Esophagus muscularis mucosa (tissue), 4 donors: ENCODE measurements at regions not wholly inside any gene's neighbourhood (a gene's known extent, or its start where the extent isn't known, plus 50 kb on each side); places are given as distances from the start of the nearest gene placed in this dataset.

Experiments used
- DNase-seq: peaks from one replicate; pipeline ENCODE4 v3.0.0-alpha.2; 2017; ENCODE audit errors: extremely low spot score
- H3K27ac ChIP-seq, 4 donors: fragments of 200-600 bp; sonication (generic); replicated peaks in 1 of 4; 1 replicate in 3 of 4; 2 replicates in 1 of 4; pipeline ENCODE4 v1.5.1; 2016 to 2019; ENCODE audit warnings: mild to moderate bottlenecking in 1 of 4
- H3K27me3 ChIP-seq, 4 donors: fragments of 200-600 bp; sonication (generic); one replicate each; pipeline versions ENCODE4 v1.5.1 to v1.6.0; 2016 to 2019
- H3K36me3 ChIP-seq, 4 donors: fragments of 200-600 bp; sonication (generic); one replicate each; pipeline ENCODE4 v1.5.1; 2016 to 2019
- H3K4me1 ChIP-seq, 4 donors: fragments of 200-600 bp; sonication (generic); one replicate each; pipeline ENCODE4 v1.5.1; 2016 to 2019
- H3K4me3 ChIP-seq, 4 donors: fragments of 200-600 bp; sonication (generic); 1 replicate in 2 of 4; 2 replicates in 2 of 4; pipeline ENCODE4 v1.5.1; 2016 to 2019; ENCODE audit warnings: mild to moderate bottlenecking in 4 of 4, moderate library complexity in 1 of 4
- H3K9me3 ChIP-seq, 4 donors: fragments of 200-600 bp; sonication (generic); 1 replicate in 3 of 4; 2 replicates in 1 of 4; pipeline ENCODE4 v1.5.1; 2016 to 2019
- EP300 ChIP-seq: sonication (generic); formaldehyde crosslinking; IDR thresholded peaks from one replicate; pipeline ENCODE4 v1.6.1; 2017; ENCODE audit warnings: antibody characterized with exemption
- POLR2A ChIP-seq: fragments of 450-650 bp; IDR thresholded peaks from one replicate; pipeline ENCODE4 v1.6.1; 2017; ENCODE audit warnings: antibody characterized with exemption, moderate library complexity, mild to moderate bottlenecking, low read depth
- POLR2AphosphoS5 ChIP-seq, 2 donors: sonication (generic); formaldehyde crosslinking; IDR thresholded peaks; one replicate each; pipeline ENCODE4 v1.6.1; 2017; ENCODE audit warnings: antibody characterized with exemption in 2 of 2
- WGBS: methylation state at CpG from one replicate; pipeline ENCODE4 v1.1.5; 2018; 5-methylcytosine and 5-hydroxymethylcytosine counted together
- intact Hi-C: fragments of 100-400 bp; cut with DNase I; formaldehyde crosslinking; loops from one replicate; pipeline ENCODE4 v1.15.1; 2023
- TF ChIP-seq, protein P1 (sequence below), 3 experiments: fragments of 200-600 bp in 2 of 3; fragments of 450-650 bp in 1 of 3; sonication (generic) in 2 of 3; IDR thresholded peaks; one replicate each; pipeline ENCODE4 v1.5.1; 2017 to 2019; ENCODE audit warnings: antibody characterized with exemption in 3 of 3, mild to moderate bottlenecking in 2 of 3, moderate library complexity in 1 of 3

DNA sequence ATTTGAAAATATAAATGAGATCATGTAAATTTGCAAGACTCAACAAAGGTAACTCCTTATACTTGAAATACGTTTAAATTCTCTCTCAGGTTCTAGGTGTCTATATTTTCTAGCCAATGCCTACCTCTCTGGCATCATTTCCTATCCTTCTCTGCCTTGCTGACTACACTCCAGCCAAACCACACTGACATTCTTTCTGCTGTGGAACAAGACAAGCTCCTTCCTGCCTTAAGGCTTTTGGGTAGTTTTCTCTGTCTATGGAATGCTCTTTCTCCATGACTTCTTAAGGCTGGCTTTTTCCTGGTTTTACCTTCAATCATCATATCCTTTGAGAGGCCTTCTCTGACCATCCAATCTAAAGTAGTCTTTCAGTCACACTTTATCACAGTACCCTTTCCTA is 201.0 kb downstream of the SPRY1 start:
- Histone ChIP-seq H3K4me1 (peaks cover 14 to 20% (median 18%) of the 10 kb centered on the region in 4 donors), H3K27me3 (no peaks in the 10 kb centered on the region), H3K4me3 (no peak overlapping the region), H3K36me3 (no peaks in the 10 kb centered on the region), H3K27ac (no peak overlapping the region), H3K9me3 (no peaks in the 10 kb centered on the region)
- no peak for TF ChIP-seq POLR2A
- TF ChIP-seq, protein P1, sequence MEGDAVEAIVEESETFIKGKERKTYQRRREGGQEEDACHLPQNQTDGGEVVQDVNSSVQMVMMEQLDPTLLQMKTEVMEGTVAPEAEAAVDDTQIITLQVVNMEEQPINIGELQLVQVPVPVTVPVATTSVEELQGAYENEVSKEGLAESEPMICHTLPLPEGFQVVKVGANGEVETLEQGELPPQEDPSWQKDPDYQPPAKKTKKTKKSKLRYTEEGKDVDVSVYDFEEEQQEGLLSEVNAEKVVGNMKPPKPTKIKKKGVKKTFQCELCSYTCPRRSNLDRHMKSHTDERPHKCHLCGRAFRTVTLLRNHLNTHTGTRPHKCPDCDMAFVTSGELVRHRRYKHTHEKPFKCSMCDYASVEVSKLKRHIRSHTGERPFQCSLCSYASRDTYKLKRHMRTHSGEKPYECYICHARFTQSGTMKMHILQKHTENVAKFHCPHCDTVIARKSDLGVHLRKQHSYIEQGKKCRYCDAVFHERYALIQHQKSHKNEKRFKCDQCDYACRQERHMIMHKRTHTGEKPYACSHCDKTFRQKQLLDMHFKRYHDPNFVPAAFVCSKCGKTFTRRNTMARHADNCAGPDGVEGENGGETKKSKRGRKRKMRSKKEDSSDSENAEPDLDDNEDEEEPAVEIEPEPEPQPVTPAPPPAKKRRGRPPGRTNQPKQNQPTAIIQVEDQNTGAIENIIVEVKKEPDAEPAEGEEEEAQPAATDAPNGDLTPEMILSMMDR (IDR thresholded peaks at IDR 0.05): no peak
- no peak for TF ChIP-seq EP300
- TF ChIP-seq POLR2AphosphoS5 (IDR thresholded peaks at IDR 0.05): no peak
- 86% methylated on average over 1 of the region's 1 CpG for WGBS
- intact Hi-C loops: no loop called here
- no peak for DNase-seq

DNA sequence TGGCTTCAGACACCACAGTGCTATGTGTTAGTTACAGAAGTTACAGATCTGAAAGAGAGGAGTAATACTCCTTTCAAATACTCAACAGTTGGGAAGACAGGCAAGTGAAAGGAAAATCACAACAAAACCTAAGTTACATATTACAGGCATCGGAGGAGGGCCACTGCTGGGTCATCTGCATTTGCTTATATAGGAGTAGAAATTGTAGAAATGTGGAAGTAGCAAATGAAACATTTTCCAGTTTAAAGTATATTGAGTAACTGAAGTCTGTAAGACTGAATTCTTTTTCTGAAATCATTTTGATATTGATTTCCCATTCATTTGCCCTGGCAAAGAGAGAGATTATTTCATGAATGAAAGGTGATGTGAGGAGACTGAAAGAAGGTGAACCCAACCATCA is 201.7 kb downstream of the SPRY1 start:
- H3K9me3 ChIP-seq: no peaks in the 10 kb centered on the region
- no peak overlapping the region for H3K27ac ChIP-seq
- DNase-seq: no peak
- H3K27me3 ChIP-seq: no peaks in the 10 kb centered on the region
- TF ChIP-seq POLR2AphosphoS5 (IDR thresholded peaks at IDR 0.05) (no peak), EP300 (no peak), POLR2A (no peak)
- TF ChIP-seq, protein P1 (IDR thresholded peaks at IDR 0.05): no peak
- no peaks in the 10 kb centered on the region for H3K36me3 ChIP-seq
- peaks cover 17 to 20% (median 18%) of the 10 kb centered on the region in 4 donors for H3K4me1 ChIP-seq
- WGBS: 91% methylated on average over 1 of the region's 1 CpG
- intact Hi-C loops: no loop called here
- H3K4me3 ChIP-seq: no peak overlapping the region

DNA sequence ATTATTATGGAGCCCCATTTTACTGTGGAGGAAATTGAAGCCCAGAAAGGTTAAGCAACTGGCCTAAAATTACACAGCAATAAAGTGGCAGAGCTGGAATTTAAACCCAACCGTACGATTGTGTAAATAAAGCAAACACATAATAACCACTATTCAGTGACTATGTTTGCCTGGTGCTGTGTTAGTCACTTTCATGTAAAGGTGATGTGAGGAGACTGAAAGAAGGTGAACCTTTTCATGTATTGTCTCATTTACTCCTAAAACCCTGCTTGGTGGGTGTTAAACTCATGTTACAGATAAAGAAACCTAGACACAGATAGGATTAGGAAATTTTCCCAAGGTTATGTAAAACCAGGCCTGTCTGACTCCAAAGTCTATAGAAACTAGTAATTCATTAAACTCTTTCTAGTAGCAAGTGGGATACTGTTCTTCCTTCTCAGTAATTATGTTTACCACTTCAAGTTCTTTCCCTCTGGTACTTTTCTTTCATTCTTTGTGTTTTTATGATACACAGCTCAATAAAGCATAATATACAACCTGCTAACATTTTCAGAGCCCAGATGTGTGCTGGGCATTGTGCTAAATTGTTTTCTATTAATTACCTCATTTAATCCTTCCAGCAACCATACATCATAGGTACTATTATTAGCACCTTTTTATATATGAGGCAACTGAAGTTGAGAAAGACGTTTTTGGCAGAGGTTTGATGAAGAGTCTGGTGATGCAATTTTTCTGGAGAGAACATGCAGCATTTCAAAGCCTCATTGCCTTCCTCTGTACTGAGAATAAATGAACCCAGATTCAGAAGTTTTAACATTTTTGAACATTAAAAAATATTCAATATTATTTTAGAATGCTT is 202.7 kb downstream of the SPRY1 start:
- no peaks in the 10 kb centered on the region for H3K36me3 ChIP-seq
- no peaks in the 10 kb centered on the region for H3K27me3 ChIP-seq
- 62% methylated on average over 3 of the region's 3 CpGs for WGBS
- intact Hi-C loops: no loop called here
- H3K9me3 ChIP-seq: no peaks in the 10 kb centered on the region
- DNase-seq: no peak
- TF ChIP-seq EP300: no peak
- peak in 1 of 2 donors; percentile 65 for TF ChIP-seq POLR2AphosphoS5 (IDR thresholded peaks at IDR 0.05)
- TF ChIP-seq, protein P1 (IDR thresholded peaks at IDR 0.05): no peak
- H3K4me3 ChIP-seq: no peak overlapping the region
- peak overlapping the region; percentile 5 to 68 (median 62) for H3K27ac ChIP-seq
- H3K4me1 ChIP-seq: peaks cover 17 to 20% (median 18%) of the 10 kb centered on the region in 4 donors

DNA sequence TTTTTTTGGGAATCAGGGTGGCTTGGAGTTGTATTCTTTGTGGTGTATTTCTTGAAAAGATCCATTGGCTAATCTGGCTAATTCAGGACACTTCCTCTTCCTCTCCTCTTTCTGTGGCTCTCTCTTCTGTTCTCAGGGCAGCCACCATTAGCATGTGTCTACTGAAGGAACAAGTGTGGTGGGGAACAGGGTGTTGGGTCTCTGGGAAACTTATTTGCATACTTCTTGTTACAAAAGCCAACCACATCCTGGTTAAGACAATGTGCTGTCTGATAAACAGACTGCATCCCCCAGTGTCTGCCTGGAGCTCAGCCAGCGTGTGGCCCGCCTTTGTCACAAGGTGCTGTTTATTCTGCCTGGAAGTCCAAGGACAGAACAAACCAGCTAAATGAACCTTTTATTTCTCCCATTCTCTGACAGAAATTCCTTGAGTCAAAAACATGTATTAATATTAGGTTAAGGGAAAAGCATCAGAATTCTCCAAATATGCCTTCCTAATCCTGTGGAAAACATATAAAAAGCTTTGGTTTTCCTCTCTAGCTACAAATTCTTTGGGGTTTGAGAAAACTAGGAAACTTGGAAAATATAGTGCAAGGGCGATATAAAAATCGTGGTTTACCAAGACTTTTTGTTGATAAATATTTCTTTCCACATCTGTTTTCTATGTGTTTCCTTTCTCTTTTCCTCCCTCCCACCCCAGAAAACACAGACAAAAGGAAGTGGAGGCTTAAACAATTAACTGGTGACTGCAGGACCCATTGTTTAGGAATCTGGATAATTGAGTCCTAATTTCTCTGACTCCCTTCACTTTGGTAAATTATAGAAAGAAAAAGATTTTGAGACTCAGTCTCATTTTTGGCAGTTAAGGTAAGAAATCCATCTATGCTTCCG is 203.6 kb downstream of the SPRY1 start:
- TF ChIP-seq POLR2A (no peak), EP300 (no peak), POLR2AphosphoS5 (IDR thresholded peaks at IDR 0.05) (peak in 1 of 2 donors; percentile 34)
- Histone ChIP-seq H3K27ac (peak overlapping the region; percentile 5 to 68 (median 62)), H3K4me1 (peaks cover 17 to 20% (median 18%) of the 10 kb centered on the region in 4 donors), H3K9me3 (no peaks in the 10 kb centered on the region), H3K27me3 (no peaks in the 10 kb centered on the region), H3K36me3 (no peaks in the 10 kb centered on the region), H3K4me3 (no peak overlapping the region)
- DNase-seq: no peak
- WGBS: 69% methylated on average over 5 of the region's 5 CpGs
- intact Hi-C loops: no loop called here
